SU-DHL-6 (cell line): ENCODE measurements at regions not wholly inside any gene's neighbourhood (a gene's known extent, or its start where the extent isn't known, plus 50 kb on each side); places are given as distances from the start of the nearest gene placed in this dataset.

Source experiments
- H2AFZ ChIP-seq: fragments of 200-600 bp; sonication (generic); 2 replicates; pipeline ENCODE4 v1.6.1; 2014; ENCODE audit warnings: low read depth, mild to moderate bottlenecking, moderate library complexity, mixed read lengths, antibody characterized with exemption, low read length; ENCODE audit not compliant: severe bottlenecking
- H3F3A ChIP-seq: fragments of 200-600 bp; shearing (Covaris generic); 2 replicates; pipeline ENCODE4 v1.6.0; 2016; ENCODE audit warnings: antibody characterized with exemption, mild to moderate bottlenecking; ENCODE audit not compliant: insufficient read depth
- H3K27ac ChIP-seq: fragments of 200-600 bp; sonication (generic); 2 replicates; pipeline ENCODE4 v1.5.1; 2016; ENCODE audit warnings: low read depth, mild to moderate bottlenecking, low read length, moderate library complexity, mixed read lengths
- H3K27me3 ChIP-seq: fragments of 200-600 bp; sonication (generic), shearing (Covaris generic); 2 replicates; pipeline ENCODE4 v1.6.0; 2014; ENCODE audit warnings: mild to moderate bottlenecking, low read length
- H3K36me3 ChIP-seq: fragments of 200-600 bp; sonication (generic); 2 replicates; pipeline ENCODE4 v1.6.1; 2014; ENCODE audit warnings: mild to moderate bottlenecking, low read length, mixed read lengths
- H3K4me2 ChIP-seq: fragments of 300-600, 200-600 bp; shearing (Covaris generic), sonication (generic); 2 replicates; pipeline ENCODE4 v1.6.0; 2014; ENCODE audit warnings: low read length, low read depth, mild to moderate bottlenecking; ENCODE audit not compliant: poor library complexity, severe bottlenecking
- H3K4me3 ChIP-seq: fragments of 200-600 bp; sonication (generic); 2 replicates; pipeline ENCODE4 v1.5.1; 2014; ENCODE audit warnings: antibody characterized with exemption, low read length, mild to moderate bottlenecking, mixed read lengths; ENCODE audit not compliant: insufficient read depth, poor library complexity, severe bottlenecking
- H3K79me2 ChIP-seq: fragments of 200-600 bp; sonication (generic); 2 replicates; pipeline ENCODE4 v1.6.1; 2014; ENCODE audit warnings: mild to moderate bottlenecking, low read length, moderate library complexity; ENCODE audit not compliant: insufficient read depth
- H3K9ac ChIP-seq: fragments of 200-600 bp; sonication (generic); 2 replicates; pipeline ENCODE4 v1.7.0; 2014; ENCODE audit warnings: mild to moderate bottlenecking, low read length
- H3K9me2 ChIP-seq: fragments of 200-600 bp; sonication (generic); replicated peaks from 2 replicates; pipeline ENCODE4 v1.6.1; 2014; ENCODE audit warnings: low read length; ENCODE audit not compliant: insufficient read depth
- H3K9me3 ChIP-seq: fragments of 200-600 bp; sonication (generic); 2 replicates; pipeline ENCODE4 v1.6.1; 2014; ENCODE audit warnings: low read length, mixed read lengths; ENCODE audit not compliant: insufficient read depth
- H4K20me1 ChIP-seq: fragments of 200-600 bp; sonication (generic); 2 replicates; pipeline ENCODE4 v1.6.1; 2014; ENCODE audit warnings: low read depth, mild to moderate bottlenecking, antibody characterized with exemption, low read length, moderate library complexity, mixed read lengths
- CTCF ChIP-seq: fragments of 200-600 bp; sonication (generic); IDR thresholded peaks from one replicate; pipeline ENCODE4 v1.5.1; 2017; ENCODE audit warnings: antibody characterized with exemption, mild to moderate bottlenecking, low read length, moderate library complexity; ENCODE audit not compliant: insufficient read depth, poor library complexity, severe bottlenecking
- EZH2phosphoT487 ChIP-seq: fragments of 200-600 bp; sonication (generic), shearing (Covaris generic); conservative IDR thresholded peaks from 2 replicates; pipeline ENCODE4 v1.6.1; 2018; ENCODE audit warnings: mild to moderate bottlenecking, antibody characterized with exemption, low read length, moderate library complexity, mixed read lengths

DNA sequence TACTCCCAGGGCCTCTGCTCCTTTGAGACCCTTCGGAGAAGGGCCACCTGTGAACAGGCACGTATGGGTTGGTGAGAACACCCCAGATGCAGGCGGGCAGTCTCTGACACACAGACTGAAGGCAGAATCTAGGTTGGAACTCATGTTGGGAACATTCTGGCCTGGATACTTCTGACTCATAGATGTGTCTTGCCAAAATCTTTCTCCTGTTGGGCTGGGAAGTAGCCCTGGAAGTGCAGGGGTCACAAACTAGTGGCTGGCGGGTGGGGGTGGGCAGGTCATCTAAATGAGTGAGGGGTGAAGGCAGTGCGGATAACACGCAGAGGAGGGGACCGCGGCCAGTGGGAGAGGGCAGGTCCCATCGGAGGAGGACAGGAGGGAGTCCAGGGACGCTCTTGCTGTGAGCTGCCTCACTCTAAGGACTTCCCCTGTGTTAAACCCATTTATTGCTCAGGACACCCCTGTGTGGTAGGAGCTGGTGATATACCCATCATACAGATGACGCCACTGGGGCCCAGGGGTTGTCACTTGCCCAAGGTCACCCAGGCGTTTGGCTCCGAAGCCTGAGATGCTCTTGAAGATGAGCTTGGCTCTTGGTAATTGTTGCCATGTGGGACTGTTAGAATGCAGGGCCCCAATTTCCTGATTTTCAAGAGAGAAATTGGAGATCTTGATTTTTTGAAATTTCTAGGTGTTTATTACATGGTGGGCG is 181.0 kb downstream of the PTPRU start:
- Histone ChIP-seq H3K27ac (no peak overlapping the region), H3K27me3 (no peaks in the 10 kb centered on the region; the same call in 1 of the 2 replicates), H3K4me2 (no peak overlapping the region), H4K20me1 (no peaks in the 10 kb centered on the region), H3K79me2 (no peaks in the 10 kb centered on the region), H3K9me3 (no peaks in the 10 kb centered on the region), H2AFZ (no peak overlapping the region), H3K4me3 (no peak overlapping the region), H3K9ac (no peak overlapping the region), H3K36me3 (no peaks in the 10 kb centered on the region), H3K9me2 (no peaks in the 10 kb centered on the region), H3F3A (no peaks in the 10 kb centered on the region)
- no peak for TF ChIP-seq CTCF
- TF ChIP-seq EZH2phosphoT487 = no peak

DNA sequence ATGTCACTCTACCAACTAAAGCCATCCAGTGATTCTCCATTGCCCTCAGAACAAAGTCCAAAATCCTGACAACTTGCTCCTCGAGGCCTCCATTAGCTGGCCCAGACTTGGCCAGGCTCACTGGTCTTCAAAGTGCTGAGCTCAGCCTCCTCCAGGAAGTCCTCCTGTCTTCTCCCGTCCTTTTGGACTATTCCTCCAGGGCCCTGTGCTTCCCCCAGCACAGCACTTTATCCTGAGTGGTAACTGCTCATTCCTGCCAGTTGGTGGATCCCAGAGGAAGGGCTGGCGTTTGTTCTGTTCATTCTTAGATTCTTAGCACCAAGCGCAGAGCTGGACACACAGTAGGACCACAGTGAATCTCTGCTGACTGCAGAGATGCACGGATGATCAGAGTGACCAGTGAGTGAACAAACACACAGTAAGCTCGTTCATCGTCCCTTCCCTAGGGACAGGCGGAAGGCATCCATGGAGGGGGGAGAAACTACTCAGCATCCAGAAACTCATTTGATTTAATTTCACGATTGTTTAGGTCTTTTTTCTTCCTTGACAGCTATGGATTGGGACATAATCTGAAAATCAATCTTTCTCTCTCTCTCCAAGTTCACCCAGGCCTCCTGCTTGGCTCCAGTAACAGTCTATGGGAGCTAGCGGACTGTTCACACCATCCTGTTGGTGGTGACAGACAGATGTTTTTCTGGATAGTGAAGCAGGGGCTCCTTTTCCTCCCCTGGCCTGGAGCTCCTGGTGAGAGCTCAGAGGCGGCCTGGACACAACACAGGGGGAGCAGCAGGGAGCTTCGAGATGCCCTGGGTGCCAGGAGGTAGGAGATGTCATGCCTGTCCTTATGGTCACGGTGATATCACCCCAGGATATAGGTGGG is 180.2 kb downstream of the PTPRU start:
- no peaks in the 10 kb centered on the region; the same call in 1 of the 2 replicates for H3K27me3 ChIP-seq
- no peaks in the 10 kb centered on the region for H3K36me3 ChIP-seq
- TF ChIP-seq EZH2phosphoT487 (no peak), CTCF (no peak)
- H3K9ac ChIP-seq = no peak overlapping the region
- H3F3A ChIP-seq = no peaks in the 10 kb centered on the region
- H3K79me2 ChIP-seq = no peaks in the 10 kb centered on the region
- no peak overlapping the region for H2AFZ ChIP-seq
- H3K9me3 ChIP-seq = no peaks in the 10 kb centered on the region
- no peak overlapping the region for H3K4me3 ChIP-seq
- H3K9me2 ChIP-seq = no peaks in the 10 kb centered on the region
- no peak overlapping the region for H3K4me2 ChIP-seq
- H4K20me1 ChIP-seq = no peaks in the 10 kb centered on the region
- H3K27ac ChIP-seq = no peak overlapping the region

GRCh38 chr1:29415861-29416260 is 179.5 kb downstream of the PTPRU start:
- Histone ChIP-seq H3K27me3 (no peaks in the 10 kb centered on the region; the same call in 1 of the 2 replicates), H3K27ac (no peak overlapping the region), H3K9me2 (no peaks in the 10 kb centered on the region), H3K9me3 (no peaks in the 10 kb centered on the region), H3F3A (no peaks in the 10 kb centered on the region), H3K4me2 (no peak overlapping the region), H3K4me3 (no peak overlapping the region), H2AFZ (no peak overlapping the region), H3K9ac (no peak overlapping the region), H3K36me3 (no peaks in the 10 kb centered on the region), H3K79me2 (no peaks in the 10 kb centered on the region), H4K20me1 (no peaks in the 10 kb centered on the region)
- TF ChIP-seq CTCF (no peak), EZH2phosphoT487 (no peak)
